ENCODE measurements at regions not wholly inside any gene's neighbourhood (a gene's known extent, or its start where the extent isn't known, plus 50 kb on each side); places are given as distances from the start of the nearest gene placed in this dataset.

- H3K27me3 ChIP-seq (replicated peaks in 1 of 7): peaks cover 0 to 19% (median 3%) of the 10 kb centered on the region in 7 donors
- intact Hi-C loops (cut with DNase I; ENCODE audit: low total_unique reads): no loop called here
- TF ChIP-seq POLR2A (IDR thresholded peaks at IDR 0.05) (no peak), POLR2AphosphoS5 (IDR thresholded peaks at IDR 0.05) (no peak), CTCF (IDR thresholded peaks at IDR 0.05 in 8 of 11, conservative IDR thresholded peaks at IDR 0.05 in 3 of 11) (no peak)
- no peaks in the 10 kb centered on the region for H3K4me1 ChIP-seq
- H3K4me3 ChIP-seq: no peak overlapping the region
- no peaks in the 10 kb centered on the region for H3K9me3 ChIP-seq
- DNase-seq: no peak
- no peaks in the 10 kb centered on the region for H3K36me3 ChIP-seq
- WGBS, 5 donors: 65 to 76% (median 69%) methylated on average over 15 to 22 of the region's 22 CpGs
- H3K27ac ChIP-seq: no peak overlapping the region
Observed at GRCh38 chr22:48752451-48753380, 1075.0 kb downstream of the BRD1 start.

GRCh38 chr22:48751539-48752437, 1075.9 kb downstream of the BRD1 start:
- TF ChIP-seq POLR2AphosphoS5 (IDR thresholded peaks at IDR 0.05) (no peak), POLR2A (IDR thresholded peaks at IDR 0.05) (no peak), CTCF (IDR thresholded peaks at IDR 0.05 in 8 of 11, conservative IDR thresholded peaks at IDR 0.05 in 3 of 11) (no peak)
- Histone ChIP-seq H3K27ac (no peak overlapping the region), H3K36me3 (no peaks in the 10 kb centered on the region), H3K4me1 (no peaks in the 10 kb centered on the region), H3K27me3 (replicated peaks in 1 of 7) (peaks cover 0 to 17% (median 3%) of the 10 kb centered on the region in 7 donors), H3K9me3 (no peaks in the 10 kb centered on the region), H3K4me3 (no peak overlapping the region)
- intact Hi-C loops (cut with DNase I; ENCODE audit: low total_unique reads): no loop called here
- WGBS, 5 donors: 87 to 90% (median 89%) methylated on average over 16 to 26 of the region's 26 CpGs
- no peak for DNase-seq

- peaks cover 0 to 11% (median under 1%) of the 10 kb centered on the region in 7 donors for H3K27me3 ChIP-seq (replicated peaks in 1 of 7)
- no peak overlapping the region for H3K27ac ChIP-seq
- intact Hi-C loops (cut with DNase I; ENCODE audit: low total_unique reads): no loop called here
- 93 to 95% (median 94%) methylated on average over 46 of the region's 46 CpGs for WGBS, 5 donors
- H3K9me3 ChIP-seq: no peaks in the 10 kb centered on the region
- TF ChIP-seq CTCF (IDR thresholded peaks at IDR 0.05 in 8 of 11, conservative IDR thresholded peaks at IDR 0.05 in 3 of 11): no peak
- TF ChIP-seq POLR2A (IDR thresholded peaks at IDR 0.05): no peak
- TF ChIP-seq POLR2AphosphoS5 (IDR thresholded peaks at IDR 0.05): no peak
- H3K4me1 ChIP-seq: no peaks in the 10 kb centered on the region
- H3K36me3 ChIP-seq: no peaks in the 10 kb centered on the region
- no peak for DNase-seq
- H3K4me3 ChIP-seq: no peak overlapping the region
Observed at GRCh38 chr22:48750826-48751440, 1076.7 kb downstream of the BRD1 start.

Data from spleen (tissue), 11 donors.